Astrocyte (in vitro differentiated cells and primary cell): ENCODE measurements at regions not wholly inside any gene's neighbourhood (a gene's known extent, or its start where the extent isn't known, plus 50 kb on each side); places are given as distances from the start of the nearest gene placed in this dataset.

ENCODE experiments used
- DNase-seq: peaks from one replicate; pipeline ENCODE4 v3.0.0-alpha.2; 2010; ENCODE audit warnings: low read depth
- FAIRE-seq: peaks from 2 replicates; lab custom pipeline; 2011; peaks lifted over from hg19 to GRCh38; lab: Jason Lieb, UNC
- H2AFZ ChIP-seq: 2 replicates; pipeline ENCODE4 v1.6.0; 2012; ENCODE audit warnings: low read depth, low read length, inconsistent platforms
- H3K27ac ChIP-seq: 2 replicates; pipeline ENCODE4 v1.5.1; 2011; ENCODE audit warnings: low read depth, low read length, inconsistent platforms
- H3K27me3 ChIP-seq: 2 replicates; pipeline ENCODE4 v1.6.0; 2011; ENCODE audit warnings: low read length, inconsistent platforms; ENCODE audit not compliant: insufficient read depth
- H3K36me3 ChIP-seq: 2 replicates; pipeline ENCODE4 v1.5.1; 2011; ENCODE audit warnings: low read length, inconsistent platforms; ENCODE audit not compliant: insufficient read depth
- H3K4me1 ChIP-seq: 2 replicates; pipeline ENCODE4 v1.5.1; 2011; ENCODE audit warnings: low read length, inconsistent platforms; ENCODE audit not compliant: insufficient read depth
- H3K4me2 ChIP-seq: 2 replicates; pipeline ENCODE4 v1.6.0; 2012; ENCODE audit warnings: low read length, inconsistent platforms
- H3K4me3 ChIP-seq: 2 replicates; pipeline ENCODE4 v1.5.1; 2011; ENCODE audit warnings: low read depth, mild to moderate bottlenecking, low read length, inconsistent platforms; ENCODE audit not compliant: insufficient read depth
- H3K79me2 ChIP-seq: 2 replicates; pipeline ENCODE4 v1.6.0; 2012; ENCODE audit warnings: mild to moderate bottlenecking, low read length, inconsistent platforms; ENCODE audit not compliant: insufficient read depth
- H3K9ac ChIP-seq: 2 replicates; pipeline ENCODE4 v1.6.0; 2012; ENCODE audit warnings: mild to moderate bottlenecking, low read length, inconsistent platforms
- H3K9me3 ChIP-seq: 2 replicates; pipeline ENCODE4 v1.5.1; 2012; ENCODE audit warnings: low read depth, mild to moderate bottlenecking, low read length, inconsistent platforms; ENCODE audit not compliant: insufficient read depth
- H4K20me1 ChIP-seq: 2 replicates; pipeline ENCODE4 v1.6.0; 2012; ENCODE audit warnings: low read length, inconsistent platforms; ENCODE audit not compliant: insufficient read depth
- H3K27ac Mint-ChIP-seq: one replicate; pipeline ENCODE4 v1.8.0; 2021; ENCODE audit warnings: mild to moderate bottlenecking, mixed read lengths; ENCODE audit not compliant: unreplicated experiment
- H3K27me3 Mint-ChIP-seq: one replicate; pipeline ENCODE4 v1.8.0; 2021; ENCODE audit warnings: low read depth, mixed read lengths; ENCODE audit not compliant: unreplicated experiment
- H3K36me3 Mint-ChIP-seq: one replicate; pipeline ENCODE4 v1.8.0; 2021; ENCODE audit warnings: low read depth, mixed read lengths; ENCODE audit not compliant: unreplicated experiment
- H3K4me1 Mint-ChIP-seq: one replicate; pipeline ENCODE4 v1.8.0; 2021; ENCODE audit warnings: low read depth, mixed read lengths; ENCODE audit not compliant: unreplicated experiment
- H3K4me3 Mint-ChIP-seq: one replicate; pipeline ENCODE4 v1.8.0; 2021; ENCODE audit warnings: mild to moderate bottlenecking, moderate library complexity, mixed read lengths; ENCODE audit not compliant: unreplicated experiment
- H3K9me3 Mint-ChIP-seq: one replicate; pipeline ENCODE4 v1.8.0; 2021; ENCODE audit warnings: mild to moderate bottlenecking, mixed read lengths; ENCODE audit not compliant: unreplicated experiment
- EZH2 ChIP-seq: IDR thresholded peaks from 2 replicates; pipeline ENCODE4 v1.6.1; 2012; ENCODE audit warnings: mild to moderate bottlenecking, low read length, inconsistent platforms; ENCODE audit not compliant: insufficient read depth
- TF ChIP-seq, protein P1 (sequence below): IDR thresholded peaks from 2 replicates; pipeline ENCODE4 v1.5.1; 2011; ENCODE audit warnings: low read depth, mild to moderate bottlenecking, inconsistent platforms, low read length, moderate library complexity; ENCODE audit not compliant: insufficient read depth

DNA sequence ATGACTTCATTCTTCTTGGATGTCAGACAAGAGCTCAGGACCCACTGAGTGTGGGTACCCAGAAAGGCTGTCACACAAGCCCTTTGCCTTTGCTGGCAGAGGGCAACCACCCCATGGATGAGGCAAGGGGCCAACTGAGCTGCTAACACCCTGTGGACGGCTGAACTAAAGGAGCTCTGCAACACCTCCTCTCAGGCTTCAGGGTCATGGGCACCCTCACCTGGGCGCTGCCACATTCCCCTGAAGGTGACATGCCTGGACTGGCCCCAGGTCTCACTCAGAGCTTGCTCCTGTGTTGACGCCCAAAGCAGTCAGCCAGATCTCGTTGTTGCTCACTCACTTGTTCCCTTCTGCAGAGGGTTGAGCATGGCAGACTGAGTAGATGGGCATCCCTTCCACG, 336.8 kb upstream of the TMEM132C start:
- Histone ChIP-seq H3K36me3 (no peaks in the 10 kb centered on the region), H3K4me3 (no peak overlapping the region), H3K9ac (no peak overlapping the region), H3K27ac (no peak overlapping the region), H4K20me1 (no peaks in the 10 kb centered on the region), H3K4me1 (peaks cover 15% of the 10 kb centered on the region), H2AFZ (no peak overlapping the region), H3K9me3 (no peaks in the 10 kb centered on the region), H3K27me3 (no peaks in the 10 kb centered on the region), H3K4me2 (no peak overlapping the region), H3K79me2 (no peaks in the 10 kb centered on the region)
- FAIRE-seq (no peak), DNase-seq (no peak)
- TF ChIP-seq EZH2, result no peak
- TF ChIP-seq, protein P1, sequence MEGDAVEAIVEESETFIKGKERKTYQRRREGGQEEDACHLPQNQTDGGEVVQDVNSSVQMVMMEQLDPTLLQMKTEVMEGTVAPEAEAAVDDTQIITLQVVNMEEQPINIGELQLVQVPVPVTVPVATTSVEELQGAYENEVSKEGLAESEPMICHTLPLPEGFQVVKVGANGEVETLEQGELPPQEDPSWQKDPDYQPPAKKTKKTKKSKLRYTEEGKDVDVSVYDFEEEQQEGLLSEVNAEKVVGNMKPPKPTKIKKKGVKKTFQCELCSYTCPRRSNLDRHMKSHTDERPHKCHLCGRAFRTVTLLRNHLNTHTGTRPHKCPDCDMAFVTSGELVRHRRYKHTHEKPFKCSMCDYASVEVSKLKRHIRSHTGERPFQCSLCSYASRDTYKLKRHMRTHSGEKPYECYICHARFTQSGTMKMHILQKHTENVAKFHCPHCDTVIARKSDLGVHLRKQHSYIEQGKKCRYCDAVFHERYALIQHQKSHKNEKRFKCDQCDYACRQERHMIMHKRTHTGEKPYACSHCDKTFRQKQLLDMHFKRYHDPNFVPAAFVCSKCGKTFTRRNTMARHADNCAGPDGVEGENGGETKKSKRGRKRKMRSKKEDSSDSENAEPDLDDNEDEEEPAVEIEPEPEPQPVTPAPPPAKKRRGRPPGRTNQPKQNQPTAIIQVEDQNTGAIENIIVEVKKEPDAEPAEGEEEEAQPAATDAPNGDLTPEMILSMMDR, result no peak
- Mint-ChIP-seq H3K4me3 (no peak overlapping the region), H3K4me1 (no peaks in the 10 kb centered on the region), H3K27me3 (no peaks in the 10 kb centered on the region), H3K36me3 (no peaks in the 10 kb centered on the region), H3K27ac (no peak overlapping the region), H3K9me3 (peaks cover 2% of the 10 kb centered on the region)

DNA sequence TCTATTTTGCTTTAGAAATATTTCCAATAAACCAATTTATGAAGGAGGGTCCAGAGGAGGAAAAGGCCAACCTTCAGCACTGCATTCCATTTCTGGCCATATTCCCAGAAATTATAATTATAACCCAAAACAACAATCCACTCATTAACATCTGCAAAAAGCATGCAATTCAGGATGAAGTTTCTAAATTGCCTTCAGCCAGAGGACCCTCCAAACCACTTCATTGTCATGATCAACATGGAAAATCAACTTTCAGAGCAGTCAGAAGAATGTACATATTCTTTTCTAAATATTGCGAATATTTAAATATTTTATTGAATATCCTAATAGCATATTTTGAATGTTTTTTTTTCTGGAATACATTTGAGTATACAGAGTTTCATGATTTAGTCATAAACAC, 332.6 kb upstream of the TMEM132C start:
- no peaks in the 10 kb centered on the region for H3K4me1 Mint-ChIP-seq
- no peak for FAIRE-seq
- H4K20me1 ChIP-seq, result no peaks in the 10 kb centered on the region

DNA sequence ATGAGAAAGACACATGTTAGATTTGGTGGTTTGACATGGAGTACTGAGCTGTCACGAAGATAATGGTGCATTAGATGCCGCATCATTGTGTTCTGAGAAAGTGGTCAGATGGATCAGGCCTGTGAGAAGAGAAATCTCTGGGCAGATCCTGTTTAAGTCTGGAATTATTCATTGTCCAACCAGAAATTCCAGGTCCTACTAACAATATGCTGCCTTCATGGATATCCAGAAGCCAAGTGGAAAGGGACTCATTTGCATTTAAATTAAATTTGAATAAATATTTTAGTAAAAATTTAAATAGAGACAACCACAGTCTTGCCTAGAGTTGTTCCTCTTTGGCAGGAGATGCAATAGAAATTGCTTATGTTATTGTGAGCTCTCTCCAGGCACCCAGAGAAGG, 330.5 kb upstream of the TMEM132C start:
- H4K20me1 ChIP-seq, result no peaks in the 10 kb centered on the region
- Mint-ChIP-seq H3K36me3 (no peaks in the 10 kb centered on the region), H3K27ac (no peak overlapping the region), H3K27me3 (no peaks in the 10 kb centered on the region), H3K9me3 (peaks cover 9% of the 10 kb centered on the region), H3K4me3 (no peak overlapping the region), H3K4me1 (no peaks in the 10 kb centered on the region)
- FAIRE-seq, result no peak
- no peaks in the 10 kb centered on the region for H3K79me2 ChIP-seq
- no peak overlapping the region for H3K4me3 ChIP-seq
- no peak overlapping the region for H2AFZ ChIP-seq
- H3K36me3 ChIP-seq, result no peaks in the 10 kb centered on the region
- no peak for DNase-seq
- no peaks in the 10 kb centered on the region for H3K4me1 ChIP-seq
- H3K4me2 ChIP-seq, result no peak overlapping the region
- H3K27me3 ChIP-seq, result no peaks in the 10 kb centered on the region
- no peak overlapping the region for H3K9ac ChIP-seq
- no peak overlapping the region for H3K27ac ChIP-seq
- no peaks in the 10 kb centered on the region for H3K9me3 ChIP-seq
- TF ChIP-seq, protein P1, result no peak
- no peak for TF ChIP-seq EZH2

More for the DNA sequence above, 332.6 kb upstream of the TMEM132C start:
- H3K36me3 Mint-ChIP-seq, result no peaks in the 10 kb centered on the region
- H3K36me3 ChIP-seq, result no peaks in the 10 kb centered on the region
- H3K4me1 ChIP-seq, result peaks cover 2% of the 10 kb centered on the region
- no peak overlapping the region for H3K4me3 Mint-ChIP-seq
- H3K4me2 ChIP-seq, result no peak overlapping the region
- TF ChIP-seq, protein P1, result no peak
- no peak for TF ChIP-seq EZH2
- H3K9ac ChIP-seq, result no peak overlapping the region
- peaks cover 9% of the 10 kb centered on the region for H3K9me3 Mint-ChIP-seq
- H3K9me3 ChIP-seq, result no peaks in the 10 kb centered on the region
- no peak overlapping the region for H3K4me3 ChIP-seq
- no peaks in the 10 kb centered on the region for H3K27me3 ChIP-seq
- no peak overlapping the region for H3K27ac Mint-ChIP-seq
- no peaks in the 10 kb centered on the region for H3K27me3 Mint-ChIP-seq
- H3K79me2 ChIP-seq, result no peaks in the 10 kb centered on the region
- H2AFZ ChIP-seq, result no peak overlapping the region
- DNase-seq, result no peak
- H3K27ac ChIP-seq, result no peak overlapping the region
